HepG2 (cell line): ENCODE measurements at regions not wholly inside any gene's neighbourhood (a gene's known extent, or its start where the extent isn't known, plus 50 kb on each side); places are given as distances from the start of the nearest gene placed in this dataset.

Experiments used
- ATAC-seq: fragments of 200-7000 bp; cut with Tn5 transposase; 3 replicates; pipeline ENCODE4 v1.9.1; 2020; ENCODE audit warnings: mild to moderate bottlenecking, moderate library complexity
- BruUV-seq: library from RNA; stranded (reverse); fragments of 400-500 nt; replicated peaks from 2 replicates; lab custom pipeline; 2021; lab: Mats Ljungman, UMichigan
- CTCF ChIA-PET: fragments of 300-600 bp; formaldehyde crosslinking; extraction: SDS; loops from one replicate; lab custom pipeline; 2021; ENCODE audit warnings: low total read pairs, inconsistent platforms, low intra/inter-chr PET ratio; lab: Yijun Ruan, JAX
- POLR2A ChIA-PET: fragments of 350-600 bp; sonication (Branson Sonifier 250); formaldehyde crosslinking; loops from one replicate; lab custom pipeline; 2020; ENCODE audit warnings: antibody characterized with exemption, inconsistent platforms; lab: Yijun Ruan, JAX
- DNase-seq: peaks from one replicate; pipeline ENCODE4 v3.0.0-alpha.2; 2015; ENCODE audit warnings: low spot score
- FAIRE-seq: peaks from 3 replicates; lab custom pipeline; 2011; peaks lifted over from hg19 to GRCh38; lab: Jason Lieb, UNC
- H2AFZ ChIP-seq: one replicate; pipeline ENCODE4 v1.6.1; 2011; ENCODE audit warnings: low read length, inconsistent platforms
- H3K27ac ChIP-seq: fragments of 300-600 bp; 3 replicates; pipeline ENCODE4 v1.8.0; 2011; ENCODE audit warnings: mixed run types, mild to moderate bottlenecking, mixed read lengths, low read length, inconsistent platforms; ENCODE audit not compliant: insufficient read depth; ENCODE audit errors: extremely low read length
- H3K27me3 ChIP-seq, 2 experiments: fragments of 200-600 bp in 1 of 2; 2 replicates in 1 of 2; 3 replicates in 1 of 2; pipeline versions ENCODE4 v1.6.0 to v1.8.0; 2011; ENCODE audit warnings: low read length in 2 of 2, mild to moderate bottlenecking in 2 of 2, moderate library complexity in 2 of 2, inconsistent platforms in 1 of 2; ENCODE audit not compliant: insufficient read depth in 2 of 2, control insufficient read depth in 1 of 2
- H3K36me3 ChIP-seq, 2 experiments: fragments of 200-600 bp in 1 of 2; replicated peaks in 1 of 2; 2 replicates in 1 of 2; 3 replicates in 1 of 2; pipeline versions ENCODE4 v1.5.1 to v1.8.0; 2011; ENCODE audit warnings: low read length in 2 of 2, inconsistent platforms in 1 of 2; ENCODE audit not compliant: insufficient read depth in 2 of 2, control insufficient read depth in 1 of 2
- H3K4me1 ChIP-seq: 2 replicates; pipeline ENCODE4 v1.5.1; 2012; ENCODE audit warnings: low read length, inconsistent platforms; ENCODE audit not compliant: insufficient read depth
- H3K4me2 ChIP-seq: 2 replicates; pipeline ENCODE4 v1.6.0; 2011; ENCODE audit warnings: low read depth, low read length, inconsistent platforms
- H3K4me3 ChIP-seq, 3 experiments: fragments of 200-600 bp in 1 of 3; sonication (generic), shearing (Covaris generic) in 1 of 3; replicated peaks in 1 of 3; 2 replicates each; pipeline ENCODE4 v1.5.1; 2011 to 2016; ENCODE audit warnings: low read length in 3 of 3, inconsistent platforms in 2 of 3, low read depth in 2 of 3, mild to moderate bottlenecking in 2 of 3, control low read depth in 1 of 3, mixed read lengths in 1 of 3; ENCODE audit not compliant: insufficient read depth in 1 of 3
- H3K79me2 ChIP-seq: one replicate; pipeline ENCODE4 v1.6.1; 2011; ENCODE audit warnings: low read length, inconsistent platforms; ENCODE audit not compliant: insufficient read depth
- H3K9ac ChIP-seq: 2 replicates; pipeline ENCODE4 v1.6.0; 2011; ENCODE audit warnings: mild to moderate bottlenecking, low read depth, low read length, inconsistent platforms; ENCODE audit not compliant: insufficient read depth
- H3K9me3 ChIP-seq: 2 replicates; pipeline ENCODE4 v1.5.1; 2012; ENCODE audit warnings: mild to moderate bottlenecking, low read length
- H4K20me1 ChIP-seq: 2 replicates; pipeline ENCODE4 v1.6.0; 2011; ENCODE audit warnings: inconsistent platforms, mild to moderate bottlenecking, low read length, moderate library complexity; ENCODE audit not compliant: insufficient read depth
- ARNT2 ChIP-seq: sonication (generic); formaldehyde crosslinking; IDR thresholded peaks from 2 replicates; pipeline ENCODE4 v1.8.0; 2022; ENCODE audit warnings: mild to moderate bottlenecking, low read depth, missing genetic modification reagents, moderate library complexity
- CCAR2 ChIP-seq: fragments of 200-400 bp; formaldehyde crosslinking; optimal IDR thresholded peaks from 2 replicates; pipeline ENCODE3; 2018; ENCODE audit warnings: low read depth, mild to moderate bottlenecking, low read length, moderate library complexity
- ERF ChIP-seq: IDR thresholded peaks from 2 replicates; pipeline ENCODE4 v1.6.1; 2018; ENCODE audit warnings: missing biosample characterization, missing genetic modification reagents
- HNF1B ChIP-seq: sonication (generic); formaldehyde crosslinking; IDR thresholded peaks from 2 replicates; pipeline ENCODE4 v1.5.1; 2020; ENCODE audit warnings: mild to moderate bottlenecking, moderate library complexity, missing genetic modification reagents
- KDM4B ChIP-seq: sonication (generic); formaldehyde crosslinking; IDR thresholded peaks from 2 replicates; pipeline ENCODE4 v1.4.0; 2020; ENCODE audit warnings: missing genetic modification reagents
- NBN ChIP-seq: fragments of 450-650 bp; conservative IDR thresholded peaks from 2 replicates; pipeline ENCODE4 v1.6.1; 2017
- SIX4 ChIP-seq: sonication (generic); formaldehyde crosslinking; IDR thresholded peaks from 2 replicates; pipeline ENCODE4 v1.4.0; 2020; ENCODE audit warnings: missing genetic modification reagents
- TEF ChIP-seq: sonication (generic); formaldehyde crosslinking; IDR thresholded peaks from 2 replicates; pipeline ENCODE4 v1.5.0; 2020; ENCODE audit warnings: missing genetic modification reagents
- THRA ChIP-seq: sonication (generic); formaldehyde crosslinking; IDR thresholded peaks from 2 replicates; pipeline ENCODE4 v1.4.0; 2020; ENCODE audit warnings: missing genetic modification reagents, borderline replicate concordance
- ZFX ChIP-seq: sonication (generic); formaldehyde crosslinking; IDR thresholded peaks from 2 replicates; pipeline ENCODE4 v1.4.0; 2020; ENCODE audit warnings: mild to moderate bottlenecking, low read depth, missing genetic modification reagents, moderate library complexity
- ZNF510 ChIP-seq: sonication (generic); formaldehyde crosslinking; IDR thresholded peaks from 2 replicates; pipeline ENCODE4 v1.4.0; 2020; ENCODE audit warnings: low read depth, mild to moderate bottlenecking, missing genetic modification reagents
- WGBS: methylation state at CpG from one replicate; pipeline ENCODE4 v1.1.6; 2017; ENCODE audit warnings: low lambda C conversion rate; 5-methylcytosine and 5-hydroxymethylcytosine counted together
- in situ Hi-C: cut with HindIII; loops from 2 replicates; pipeline ENCODE4 v1.10.0; 2017; ENCODE audit warnings: low pct_unique_long_range_greater_than_20kb; ENCODE audit not compliant: extremely low pct_ligation_motif_present
- intact Hi-C: fragments of 100-400 bp; cut with micrococcal nuclease; formaldehyde crosslinking; loops from one replicate; pipeline ENCODE4 v1.10.0; 2022; ENCODE audit not compliant: unreplicated experiment

- Histone ChIP-seq H3K36me3 (no peaks in the 10 kb centered on the region), H3K9me3 (peaks cover 97% of the 10 kb centered on the region), H3K27ac (no peak overlapping the region), H3K4me3 (no peak overlapping the region), H3K79me2 (no peaks in the 10 kb centered on the region), H3K9ac (no peak overlapping the region), H4K20me1 (no peaks in the 10 kb centered on the region), H2AFZ (no peak overlapping the region), H3K4me2 (no peak overlapping the region), H3K4me1 (no peaks in the 10 kb centered on the region), H3K27me3 (no peaks in the 10 kb centered on the region)
- in situ Hi-C loops, result no loop called here
- no peak for TF ChIP-seq SIX4
- 0% methylated on average over 1 of the region's 1 CpG for WGBS
- no peak for ATAC-seq
- ChIA-PET POLR2A (no interaction called here), CTCF (no interaction called here)
- FAIRE-seq, result no peak
- intact Hi-C loops, result no loop called here
- DNase-seq, result no peak
- BruUV-seq, result no TSS peak
Observed at GRCh38 chr14:82134411-82134810, 600.8 kb upstream of the SEL1L start.

- ChIA-PET CTCF (no interaction called here), POLR2A (no interaction called here)
- no peak overlapping the region for H3K27ac ChIP-seq
- DNase-seq (no peak), FAIRE-seq (no peak), ATAC-seq (no peak)
- H3K4me1 ChIP-seq, result no peaks in the 10 kb centered on the region
- no peaks in the 10 kb centered on the region for H4K20me1 ChIP-seq
- no peak overlapping the region for H3K4me3 ChIP-seq
- no peaks in the 10 kb centered on the region for H3K27me3 ChIP-seq
- no peak overlapping the region for H3K4me2 ChIP-seq
- no peaks in the 10 kb centered on the region for H3K79me2 ChIP-seq
- H3K9ac ChIP-seq, result no peak overlapping the region
- H2AFZ ChIP-seq, result no peak overlapping the region
- BruUV-seq, result no TSS peak
- intact Hi-C loops (no loop called here), in situ Hi-C loops (no loop called here)
- peaks cover 95% of the 10 kb centered on the region for H3K9me3 ChIP-seq
- 0% methylated on average over 1 of the region's 1 CpG for WGBS
- TF ChIP-seq ERF (CRISPR knock-in tag), result no peak
- no peak for TF ChIP-seq ZFX (CRISPR knock-in tag)
- TF ChIP-seq KDM4B (CRISPR knock-in tag), result no peak
- no peak for TF ChIP-seq THRA (CRISPR knock-in tag)
- TF ChIP-seq TEF (CRISPR knock-in tag), result no peak
- TF ChIP-seq NBN, result no peak
- no peak for TF ChIP-seq ZNF510
- no peak for TF ChIP-seq ARNT2 (CRISPR knock-in tag)
- TF ChIP-seq CCAR2, result no peak
- TF ChIP-seq HNF1B (CRISPR knock-in tag), result no peak
- no peaks in the 10 kb centered on the region for H3K36me3 ChIP-seq
Observed at GRCh38 chr14:82138431-82138830, 604.8 kb upstream of the SEL1L start.
